HepG2 (cell line): ENCODE measurements at regions not wholly inside any gene's neighbourhood (a gene's known extent, or its start where the extent isn't known, plus 50 kb on each side); places are given as distances from the start of the nearest gene placed in this dataset.

Experiments used
- ATAC-seq: fragments of 200-7000 bp; cut with Tn5 transposase; 3 replicates; pipeline ENCODE4 v1.9.1; 2020; ENCODE audit warnings: mild to moderate bottlenecking, moderate library complexity
- BruUV-seq: library from RNA; stranded (reverse); fragments of 400-500 nt; replicated peaks from 2 replicates; lab custom pipeline; 2021; lab: Mats Ljungman, UMichigan
- CTCF ChIA-PET: fragments of 300-600 bp; formaldehyde crosslinking; extraction: SDS; loops from one replicate; lab custom pipeline; 2021; ENCODE audit warnings: low total read pairs, inconsistent platforms, low intra/inter-chr PET ratio; lab: Yijun Ruan, JAX
- POLR2A ChIA-PET: fragments of 350-600 bp; sonication (Branson Sonifier 250); formaldehyde crosslinking; loops from one replicate; lab custom pipeline; 2020; ENCODE audit warnings: antibody characterized with exemption, inconsistent platforms; lab: Yijun Ruan, JAX
- DNase-seq: peaks from one replicate; pipeline ENCODE4 v3.0.0-alpha.2; 2015; ENCODE audit warnings: low spot score
- FAIRE-seq: peaks from 3 replicates; lab custom pipeline; 2011; peaks lifted over from hg19 to GRCh38; lab: Jason Lieb, UNC
- H2AFZ ChIP-seq: one replicate; pipeline ENCODE4 v1.6.1; 2011; ENCODE audit warnings: low read length, inconsistent platforms
- H3K27ac ChIP-seq: fragments of 300-600 bp; 3 replicates; pipeline ENCODE4 v1.8.0; 2011; ENCODE audit warnings: mixed run types, mild to moderate bottlenecking, mixed read lengths, low read length, inconsistent platforms; ENCODE audit not compliant: insufficient read depth; ENCODE audit errors: extremely low read length
- H3K27me3 ChIP-seq, 2 experiments: fragments of 200-600 bp in 1 of 2; 2 replicates in 1 of 2; 3 replicates in 1 of 2; pipeline versions ENCODE4 v1.6.0 to v1.8.0; 2011; ENCODE audit warnings: low read length in 2 of 2, mild to moderate bottlenecking in 2 of 2, moderate library complexity in 2 of 2, inconsistent platforms in 1 of 2; ENCODE audit not compliant: insufficient read depth in 2 of 2, control insufficient read depth in 1 of 2
- H3K36me3 ChIP-seq, 2 experiments: fragments of 200-600 bp in 1 of 2; replicated peaks in 1 of 2; 2 replicates in 1 of 2; 3 replicates in 1 of 2; pipeline versions ENCODE4 v1.5.1 to v1.8.0; 2011; ENCODE audit warnings: low read length in 2 of 2, inconsistent platforms in 1 of 2; ENCODE audit not compliant: insufficient read depth in 2 of 2, control insufficient read depth in 1 of 2
- H3K4me1 ChIP-seq: 2 replicates; pipeline ENCODE4 v1.5.1; 2012; ENCODE audit warnings: low read length, inconsistent platforms; ENCODE audit not compliant: insufficient read depth
- H3K4me2 ChIP-seq: 2 replicates; pipeline ENCODE4 v1.6.0; 2011; ENCODE audit warnings: low read depth, low read length, inconsistent platforms
- H3K4me3 ChIP-seq, 3 experiments: fragments of 200-600 bp in 1 of 3; sonication (generic), shearing (Covaris generic) in 1 of 3; replicated peaks in 1 of 3; 2 replicates each; pipeline ENCODE4 v1.5.1; 2011 to 2016; ENCODE audit warnings: low read length in 3 of 3, inconsistent platforms in 2 of 3, low read depth in 2 of 3, mild to moderate bottlenecking in 2 of 3, control low read depth in 1 of 3, mixed read lengths in 1 of 3; ENCODE audit not compliant: insufficient read depth in 1 of 3
- H3K79me2 ChIP-seq: one replicate; pipeline ENCODE4 v1.6.1; 2011; ENCODE audit warnings: low read length, inconsistent platforms; ENCODE audit not compliant: insufficient read depth
- H3K9ac ChIP-seq: 2 replicates; pipeline ENCODE4 v1.6.0; 2011; ENCODE audit warnings: mild to moderate bottlenecking, low read depth, low read length, inconsistent platforms; ENCODE audit not compliant: insufficient read depth
- H3K9me3 ChIP-seq: 2 replicates; pipeline ENCODE4 v1.5.1; 2012; ENCODE audit warnings: mild to moderate bottlenecking, low read length
- H4K20me1 ChIP-seq: 2 replicates; pipeline ENCODE4 v1.6.0; 2011; ENCODE audit warnings: inconsistent platforms, mild to moderate bottlenecking, low read length, moderate library complexity; ENCODE audit not compliant: insufficient read depth
- GABPA ChIP-seq, 2 experiments: IDR thresholded peaks; 2 replicates each; pipeline ENCODE4 v1.6.1; 2011 to 2016; ENCODE audit warnings: low read depth in 2 of 2, low read length in 1 of 2, missing biosample characterization in 1 of 2, missing genetic modification characterization in 1 of 2
- HOXA5 ChIP-seq: sonication (generic); formaldehyde crosslinking; IDR thresholded peaks from 2 replicates; pipeline ENCODE4 v1.4.0; 2020; ENCODE audit warnings: missing genetic modification reagents
- RBM22 ChIP-seq: fragments of 200-400 bp; formaldehyde crosslinking; optimal IDR thresholded peaks from 2 replicates; pipeline ENCODE3; 2017; ENCODE audit warnings: mild to moderate bottlenecking, low read length, moderate library complexity
- U2AF2 ChIP-seq: fragments of 200-400 bp; formaldehyde crosslinking; IDR thresholded peaks from 2 replicates; pipeline ENCODE4 v1.6.1; 2017; ENCODE audit warnings: low read depth, mild to moderate bottlenecking, low read length
- ZNF142 ChIP-seq: sonication (generic); formaldehyde crosslinking; IDR thresholded peaks from 2 replicates; pipeline ENCODE4 v1.4.0; 2020; ENCODE audit warnings: missing genetic modification reagents
- ZNF24 ChIP-seq: fragments of 450-650 bp; IDR thresholded peaks from 2 replicates; pipeline ENCODE4 v1.6.1; 2017; ENCODE audit warnings: antibody characterized with exemption, mild to moderate bottlenecking
- ZNF670 ChIP-seq: sonication (generic); formaldehyde crosslinking; IDR thresholded peaks from 2 replicates; pipeline ENCODE4 v1.8.0; 2022; ENCODE audit warnings: mild to moderate bottlenecking, missing genetic modification reagents, borderline replicate concordance
- WGBS: methylation state at CpG from one replicate; pipeline ENCODE4 v1.1.6; 2017; ENCODE audit warnings: low lambda C conversion rate; 5-methylcytosine and 5-hydroxymethylcytosine counted together
- in situ Hi-C: cut with HindIII; loops from 2 replicates; pipeline ENCODE4 v1.10.0; 2017; ENCODE audit warnings: low pct_unique_long_range_greater_than_20kb; ENCODE audit not compliant: extremely low pct_ligation_motif_present
- intact Hi-C: fragments of 100-400 bp; cut with micrococcal nuclease; formaldehyde crosslinking; loops from one replicate; pipeline ENCODE4 v1.10.0; 2022; ENCODE audit not compliant: unreplicated experiment
- TF ChIP-seq, protein P1 (sequence below): IDR thresholded peaks from 2 replicates; pipeline ENCODE4 v1.6.1; 2018; ENCODE audit warnings: missing genetic modification reagents
- TF ChIP-seq, protein P2 (sequence below): sonication (generic); formaldehyde crosslinking; IDR thresholded peaks from 2 replicates; pipeline ENCODE4 v1.8.0; 2022; ENCODE audit warnings: mild to moderate bottlenecking, missing genetic modification reagents, borderline replicate concordance
- TF ChIP-seq, protein P3 (sequence below): conservative IDR thresholded peaks from 2 replicates; pipeline ENCODE4 v1.6.1; 2018; ENCODE audit warnings: missing genetic modification reagents

- no peak for TF ChIP-seq ZNF142
- TF ChIP-seq ZNF24, result no peak
- TF ChIP-seq HOXA5 (CRISPR knock-in tag), result no peak
- TF ChIP-seq RBM22, result no peak
- no peak for TF ChIP-seq U2AF2
- TF ChIP-seq GABPA (IDR thresholded peaks at IDR 0.05; ENCODE audit: low read depth, low read length), result no peak
- no peak for TF ChIP-seq GABPA (CRISPR knock-in tag; IDR thresholded peaks at IDR 0.05; ENCODE audit: low read depth)
Measured at GRCh38 chr4:156021298-156021697, 67.6 kb upstream of the CTSO start (continued).

DNA sequence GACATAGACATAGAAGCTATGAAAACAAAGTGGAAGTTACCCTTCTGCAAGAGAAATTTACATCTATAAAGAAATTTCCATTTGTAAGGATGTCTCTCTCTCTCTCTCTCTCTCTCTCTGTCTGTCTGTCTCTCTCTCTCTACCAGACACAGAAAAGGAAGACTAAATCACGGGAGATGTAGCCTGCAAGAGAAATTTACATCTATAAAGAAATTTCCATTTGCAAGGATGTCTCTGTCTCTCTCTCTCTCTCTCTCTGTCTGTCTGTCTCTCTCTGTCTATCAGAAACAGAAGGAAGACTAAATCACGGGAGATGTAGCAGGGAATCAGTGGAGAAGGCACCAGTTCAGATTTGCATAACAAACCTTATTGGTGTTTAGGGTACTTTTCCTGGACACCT, 65.6 kb upstream of the CTSO start:
- FAIRE-seq (no peak), ATAC-seq (no peak), DNase-seq (no peak)
- ChIA-PET POLR2A (no interaction called here), CTCF (no interaction called here)
- Histone ChIP-seq H3K9me3 (no peaks in the 10 kb centered on the region), H3K9ac (no peak overlapping the region), H3K27me3 (no peaks in the 10 kb centered on the region; a peak in 1 of 5 replicates), H3K4me1 (no peaks in the 10 kb centered on the region), H4K20me1 (no peaks in the 10 kb centered on the region), H3K4me3 (no peak overlapping the region), H3K79me2 (no peaks in the 10 kb centered on the region), H3K36me3 (no peaks in the 10 kb centered on the region), H2AFZ (no peak overlapping the region), H3K4me2 (no peak overlapping the region), H3K27ac (no peak overlapping the region)
- TF ChIP-seq, protein P1, sequence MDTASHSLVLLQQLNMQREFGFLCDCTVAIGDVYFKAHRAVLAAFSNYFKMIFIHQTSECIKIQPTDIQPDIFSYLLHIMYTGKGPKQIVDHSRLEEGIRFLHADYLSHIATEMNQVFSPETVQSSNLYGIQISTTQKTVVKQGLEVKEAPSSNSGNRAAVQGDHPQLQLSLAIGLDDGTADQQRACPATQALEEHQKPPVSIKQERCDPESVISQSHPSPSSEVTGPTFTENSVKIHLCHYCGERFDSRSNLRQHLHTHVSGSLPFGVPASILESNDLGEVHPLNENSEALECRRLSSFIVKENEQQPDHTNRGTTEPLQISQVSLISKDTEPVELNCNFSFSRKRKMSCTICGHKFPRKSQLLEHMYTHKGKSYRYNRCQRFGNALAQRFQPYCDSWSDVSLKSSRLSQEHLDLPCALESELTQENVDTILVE (CRISPR knock-in tag), result no peak
- TF ChIP-seq, protein P2, sequence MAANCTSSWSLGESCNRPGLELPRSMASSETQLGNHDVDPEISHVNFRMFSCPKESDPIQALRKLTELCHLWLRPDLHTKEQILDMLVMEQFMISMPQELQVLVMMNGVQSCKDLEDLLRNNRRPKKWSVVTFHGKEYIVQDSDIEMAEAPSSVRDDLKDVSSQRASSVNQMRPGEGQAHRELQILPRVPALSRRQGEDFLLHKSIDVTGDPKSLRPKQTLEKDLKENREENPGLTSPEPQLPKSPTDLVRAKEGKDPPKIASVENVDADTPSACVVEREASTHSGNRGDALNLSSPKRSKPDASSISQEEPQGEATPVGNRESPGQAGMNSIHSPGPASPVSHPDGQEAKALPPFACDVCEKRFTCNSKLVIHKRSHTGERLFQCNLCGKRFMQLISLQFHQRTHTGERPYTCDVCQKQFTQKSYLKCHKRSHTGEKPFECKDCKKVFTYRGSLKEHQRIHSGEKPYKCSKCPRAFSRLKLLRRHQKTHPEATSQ (CRISPR knock-in tag), result no peak
- TF ChIP-seq, protein P3, sequence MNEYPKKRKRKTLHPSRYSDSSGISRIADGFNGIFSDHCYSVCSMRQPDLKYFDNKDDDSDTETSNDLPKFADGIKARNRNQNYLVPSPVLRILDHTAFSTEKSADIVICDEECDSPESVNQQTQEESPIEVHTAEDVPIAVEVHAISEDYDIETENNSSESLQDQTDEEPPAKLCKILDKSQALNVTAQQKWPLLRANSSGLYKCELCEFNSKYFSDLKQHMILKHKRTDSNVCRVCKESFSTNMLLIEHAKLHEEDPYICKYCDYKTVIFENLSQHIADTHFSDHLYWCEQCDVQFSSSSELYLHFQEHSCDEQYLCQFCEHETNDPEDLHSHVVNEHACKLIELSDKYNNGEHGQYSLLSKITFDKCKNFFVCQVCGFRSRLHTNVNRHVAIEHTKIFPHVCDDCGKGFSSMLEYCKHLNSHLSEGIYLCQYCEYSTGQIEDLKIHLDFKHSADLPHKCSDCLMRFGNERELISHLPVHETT, result no peak
- no peak for TF ChIP-seq ZNF670 (CRISPR knock-in tag)
- intact Hi-C loops (no loop called here), in situ Hi-C loops (no loop called here)
- 0% methylated on average over 2 of the region's 2 CpGs for WGBS
- BruUV-seq, result no TSS peak
